ENCODE measurements at regions not wholly inside any gene's neighbourhood (a gene's known extent, or its start where the extent isn't known, plus 50 kb on each side); places are given as distances from the start of the nearest gene placed in this dataset.

DNA sequence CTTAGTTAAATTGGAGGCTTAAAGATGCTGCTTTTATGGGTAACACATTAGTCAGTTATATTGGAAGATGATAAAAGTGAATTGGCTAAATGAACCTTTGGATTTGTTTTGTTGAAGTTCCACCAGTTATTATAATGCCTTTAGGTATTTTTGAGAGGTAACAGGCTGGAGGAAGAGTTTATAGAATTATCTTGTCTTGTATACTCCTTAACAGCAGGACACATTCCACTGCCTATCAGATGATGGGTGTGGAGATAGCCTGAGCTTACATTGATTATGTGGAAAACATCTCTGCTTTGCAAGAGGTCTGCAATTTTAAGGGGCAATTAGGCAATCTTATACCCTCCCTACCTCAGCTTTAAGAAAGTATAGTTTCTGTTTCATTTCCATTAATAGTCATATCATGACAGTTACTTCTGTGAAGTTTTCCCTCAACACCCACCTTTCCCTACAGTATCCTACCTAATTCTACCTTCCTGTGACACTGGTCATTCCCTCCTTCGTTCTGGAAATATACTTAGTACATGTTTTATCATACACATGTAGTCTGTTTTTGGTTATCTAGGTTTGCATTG lies 403.7 kb upstream of the SPRED2 start:
- Histone ChIP-seq H3K36me3 (ENCODE audit: control insufficient read depth, insufficient read depth, low read length) (no peaks in the 10 kb centered on the region), H3K4me2 (ENCODE audit: low read length) (no peak overlapping the region), H3K27ac (no peak overlapping the region), H3K4me3 (ENCODE audit: low read depth, low read length) (no peak overlapping the region), H3K4me1 (no peaks in the 10 kb centered on the region), H3K9ac (no peak overlapping the region), H2AFZ (no peak overlapping the region), H3K27me3 (ENCODE audit: control insufficient read depth, insufficient read depth, low read length) (no peaks in the 10 kb centered on the region), H3K79me2 (no peaks in the 10 kb centered on the region), H3K9me3 (ENCODE audit: control insufficient read depth, low read length) (no peaks in the 10 kb centered on the region)
- TF ChIP-seq, protein P1, sequence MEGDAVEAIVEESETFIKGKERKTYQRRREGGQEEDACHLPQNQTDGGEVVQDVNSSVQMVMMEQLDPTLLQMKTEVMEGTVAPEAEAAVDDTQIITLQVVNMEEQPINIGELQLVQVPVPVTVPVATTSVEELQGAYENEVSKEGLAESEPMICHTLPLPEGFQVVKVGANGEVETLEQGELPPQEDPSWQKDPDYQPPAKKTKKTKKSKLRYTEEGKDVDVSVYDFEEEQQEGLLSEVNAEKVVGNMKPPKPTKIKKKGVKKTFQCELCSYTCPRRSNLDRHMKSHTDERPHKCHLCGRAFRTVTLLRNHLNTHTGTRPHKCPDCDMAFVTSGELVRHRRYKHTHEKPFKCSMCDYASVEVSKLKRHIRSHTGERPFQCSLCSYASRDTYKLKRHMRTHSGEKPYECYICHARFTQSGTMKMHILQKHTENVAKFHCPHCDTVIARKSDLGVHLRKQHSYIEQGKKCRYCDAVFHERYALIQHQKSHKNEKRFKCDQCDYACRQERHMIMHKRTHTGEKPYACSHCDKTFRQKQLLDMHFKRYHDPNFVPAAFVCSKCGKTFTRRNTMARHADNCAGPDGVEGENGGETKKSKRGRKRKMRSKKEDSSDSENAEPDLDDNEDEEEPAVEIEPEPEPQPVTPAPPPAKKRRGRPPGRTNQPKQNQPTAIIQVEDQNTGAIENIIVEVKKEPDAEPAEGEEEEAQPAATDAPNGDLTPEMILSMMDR (IDR thresholded peaks at IDR 0.05) = no peak

DNA sequence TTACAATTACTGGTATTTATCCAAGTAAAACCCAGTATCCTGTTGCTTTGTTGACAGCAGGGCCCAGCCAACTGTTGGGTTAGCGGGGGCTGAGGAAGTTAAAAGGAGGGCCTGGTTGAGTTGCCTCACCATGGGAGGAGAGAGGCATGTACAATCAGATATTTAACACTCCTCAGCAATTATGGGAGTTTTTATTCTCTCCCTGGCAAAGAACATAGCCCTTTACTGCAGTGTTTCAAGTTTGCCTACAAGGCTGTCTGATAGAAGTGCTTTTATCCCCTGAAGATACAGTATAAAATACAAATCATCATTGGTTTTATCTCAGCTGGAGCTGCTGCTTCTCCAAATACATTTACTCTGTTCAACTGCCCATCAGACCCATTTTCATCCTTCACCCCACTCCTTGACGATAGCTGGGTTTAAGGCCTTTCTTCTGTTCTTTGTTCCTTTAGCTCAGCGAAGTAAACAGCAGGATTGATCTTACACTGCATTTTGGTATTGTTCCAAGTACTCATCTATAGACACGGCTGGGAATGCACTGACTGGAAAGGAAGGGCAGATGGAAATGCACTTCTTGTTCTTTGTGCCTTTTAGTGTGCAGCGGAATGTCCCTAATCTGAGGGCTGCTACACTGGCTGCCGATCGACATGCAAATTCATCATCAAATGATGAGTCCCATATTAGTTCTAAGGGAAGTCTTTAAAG lies 402.5 kb upstream of the SPRED2 start:
- no peak overlapping the region for H3K4me3 ChIP-seq (ENCODE audit: low read depth, low read length)
- H3K36me3 ChIP-seq (ENCODE audit: control insufficient read depth, insufficient read depth, low read length) = no peaks in the 10 kb centered on the region

DNA sequence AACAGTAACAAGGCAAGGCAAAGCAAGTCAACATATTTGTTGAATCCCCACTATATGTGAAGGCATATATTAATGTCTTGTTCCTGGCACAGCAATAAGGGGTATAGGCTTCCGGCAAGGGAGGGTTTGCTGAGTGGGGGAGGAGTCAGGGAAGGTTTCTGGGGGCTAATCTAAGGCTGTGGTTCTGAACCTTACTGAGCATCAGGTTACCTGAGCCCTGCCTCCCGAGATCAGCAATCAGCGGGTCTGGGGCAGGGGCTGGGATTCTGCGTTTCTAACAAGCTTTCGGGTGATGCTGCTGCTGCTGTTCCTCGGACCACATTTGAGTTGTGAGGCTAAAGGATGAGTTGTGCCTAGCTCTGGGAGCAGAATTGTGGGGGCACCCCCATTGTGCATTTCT lies 401.7 kb upstream of the SPRED2 start:
- no peak overlapping the region for H2AFZ ChIP-seq
- no peak overlapping the region for H3K9ac ChIP-seq
- H3K4me1 ChIP-seq = no peaks in the 10 kb centered on the region

More for the DNA sequence above, 402.5 kb upstream of the SPRED2 start:
- Histone ChIP-seq H2AFZ (no peak overlapping the region), H3K4me2 (ENCODE audit: low read length) (no peak overlapping the region), H3K4me1 (no peaks in the 10 kb centered on the region), H3K27ac (no peak overlapping the region), H3K9ac (no peak overlapping the region), H3K79me2 (no peaks in the 10 kb centered on the region), H3K27me3 (ENCODE audit: control insufficient read depth, insufficient read depth, low read length) (no peaks in the 10 kb centered on the region), H3K9me3 (ENCODE audit: control insufficient read depth, low read length) (no peaks in the 10 kb centered on the region)
- TF ChIP-seq, protein P1 (IDR thresholded peaks at IDR 0.05) = no peak

DNA sequence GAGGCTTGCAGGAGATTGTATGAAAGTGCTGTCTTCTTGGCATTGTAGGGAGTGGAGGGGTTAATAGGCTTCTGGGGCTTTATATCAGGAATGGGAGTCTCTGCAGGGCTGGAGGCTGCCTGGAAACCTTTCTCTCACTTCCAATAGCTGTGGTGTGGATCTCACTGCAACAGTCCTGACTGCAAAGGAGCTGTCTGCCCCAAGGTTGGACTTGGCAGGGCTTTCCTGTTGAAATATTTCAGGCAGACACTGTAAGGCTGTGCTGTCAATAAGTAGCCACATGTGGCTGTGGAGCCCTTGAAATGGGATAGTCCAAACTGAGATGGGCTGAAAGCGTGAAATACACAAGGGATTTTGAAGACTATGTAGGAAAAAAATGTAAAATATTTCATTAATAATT lies 399.1 kb upstream of the SPRED2 start:
- H3K9ac ChIP-seq = no peak overlapping the region
- TF ChIP-seq, protein P1 (IDR thresholded peaks at IDR 0.05) = no peak
- no peak overlapping the region for H3K4me2 ChIP-seq (ENCODE audit: low read length)
- H3K36me3 ChIP-seq (ENCODE audit: control insufficient read depth, insufficient read depth, low read length) = no peaks in the 10 kb centered on the region
- no peak overlapping the region for H2AFZ ChIP-seq
- H3K9me3 ChIP-seq (ENCODE audit: control insufficient read depth, low read length) = no peaks in the 10 kb centered on the region
- no peak overlapping the region for H3K4me3 ChIP-seq (ENCODE audit: low read depth, low read length)
- no peaks in the 10 kb centered on the region for H3K27me3 ChIP-seq (ENCODE audit: control insufficient read depth, insufficient read depth, low read length)
- no peaks in the 10 kb centered on the region for H3K79me2 ChIP-seq
- no peak overlapping the region for H3K27ac ChIP-seq
- no peaks in the 10 kb centered on the region for H3K4me1 ChIP-seq

More for the DNA sequence above, 401.7 kb upstream of the SPRED2 start:
- Histone ChIP-seq H3K4me3 (ENCODE audit: low read depth, low read length) (no peak overlapping the region), H3K27ac (no peak overlapping the region), H3K36me3 (ENCODE audit: control insufficient read depth, insufficient read depth, low read length) (no peaks in the 10 kb centered on the region), H3K4me2 (ENCODE audit: low read length) (no peak overlapping the region), H3K79me2 (no peaks in the 10 kb centered on the region), H3K9me3 (ENCODE audit: control insufficient read depth, low read length) (no peaks in the 10 kb centered on the region), H3K27me3 (ENCODE audit: control insufficient read depth, insufficient read depth, low read length) (no peaks in the 10 kb centered on the region)
- TF ChIP-seq, protein P1 (IDR thresholded peaks at IDR 0.05) = no peak

DNA sequence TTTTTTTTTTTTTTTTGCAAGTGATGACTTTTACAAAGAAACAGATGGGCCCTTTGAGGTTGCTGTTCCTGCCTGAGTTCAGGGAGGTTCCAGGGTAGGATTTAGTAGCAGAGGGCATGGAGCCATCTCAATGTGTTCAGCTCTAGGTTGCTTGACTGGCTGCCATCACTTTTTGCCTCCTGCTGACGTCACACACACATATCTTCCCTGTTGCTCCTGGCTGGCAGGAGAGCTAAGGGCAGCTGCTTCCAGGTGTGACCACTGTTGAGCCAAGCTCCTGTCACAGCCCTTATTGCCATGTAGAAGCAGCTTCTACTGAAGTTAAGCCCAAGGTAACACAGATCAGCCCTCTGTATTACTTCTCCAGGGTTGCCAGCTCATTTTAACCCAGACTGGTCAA lies 394.2 kb upstream of the SPRED2 start:
- no peaks in the 10 kb centered on the region for H3K36me3 ChIP-seq (ENCODE audit: control insufficient read depth, insufficient read depth, low read length)
- no peak overlapping the region for H2AFZ ChIP-seq
- no peak overlapping the region for H3K4me3 ChIP-seq (ENCODE audit: low read depth, low read length)
- no peaks in the 10 kb centered on the region for H3K9me3 ChIP-seq (ENCODE audit: control insufficient read depth, low read length)
- no peaks in the 10 kb centered on the region for H3K27me3 ChIP-seq (ENCODE audit: control insufficient read depth, insufficient read depth, low read length)
- TF ChIP-seq, protein P1 (IDR thresholded peaks at IDR 0.05) = no peak
- H3K4me1 ChIP-seq = no peaks in the 10 kb centered on the region
- no peaks in the 10 kb centered on the region for H3K79me2 ChIP-seq
- H3K27ac ChIP-seq = no peak overlapping the region
- no peak overlapping the region for H3K9ac ChIP-seq
- H3K4me2 ChIP-seq (ENCODE audit: low read length) = no peak overlapping the region
